ENCODE measurements at regions not wholly inside any gene's neighbourhood (a gene's known extent, or its start where the extent isn't known, plus 50 kb on each side); places are given as distances from the start of the nearest gene placed in this dataset.

GRCh38 chr14:28944605-28945004, 178.0 kb downstream of the FOXG1 start:
- Mint-ChIP-seq H3K9me3 (peaks cover 12% of the 10 kb centered on the region), H3K4me3 (no peak overlapping the region), H3K4me1 (no peaks in the 10 kb centered on the region), H3K27ac (ENCODE audit: unreplicated experiment) (no peak overlapping the region), H3K36me3 (ENCODE audit: low read depth) (no peaks in the 10 kb centered on the region), H3K27me3 (ENCODE audit: low read depth) (peaks cover 8% of the 10 kb centered on the region)
- no peak for DNase-seq (ENCODE audit: low read depth, low spot score)
- no peak for TF ChIP-seq CTCF (conservative IDR thresholded peaks at IDR 0.05)

GRCh38 chr14:28946267-28946666, 179.7 kb downstream of the FOXG1 start:
- Mint-ChIP-seq H3K36me3 (ENCODE audit: low read depth) (no peaks in the 10 kb centered on the region), H3K27ac (ENCODE audit: unreplicated experiment) (no peak overlapping the region), H3K4me1 (no peaks in the 10 kb centered on the region), H3K9me3 (peaks cover 15% of the 10 kb centered on the region), H3K4me3 (no peak overlapping the region), H3K27me3 (ENCODE audit: low read depth) (peaks cover 8% of the 10 kb centered on the region)
- no peak for DNase-seq (ENCODE audit: low read depth, low spot score)
- TF ChIP-seq CTCF (conservative IDR thresholded peaks at IDR 0.05) = no peak

DNA sequence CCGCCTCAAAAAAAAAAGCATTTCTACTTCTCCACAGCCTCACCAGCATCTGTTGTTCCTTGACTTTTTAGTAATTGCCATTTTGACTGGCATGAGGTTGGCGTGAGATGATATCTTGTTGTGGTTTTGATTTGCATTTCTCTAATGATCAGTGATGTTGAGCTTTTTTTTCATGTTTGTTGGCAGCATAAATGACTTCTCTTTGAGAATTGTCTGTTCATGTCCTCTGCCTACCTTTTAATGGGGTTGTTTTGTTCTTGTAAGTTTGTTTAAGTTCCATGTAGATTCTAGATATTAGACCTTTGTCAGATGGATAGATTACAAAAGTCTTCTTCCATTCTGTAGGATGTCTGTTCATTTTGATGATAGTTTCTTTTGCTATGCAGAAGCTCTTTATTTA, 182.9 kb downstream of the FOXG1 start:
- H3K27me3 Mint-ChIP-seq (ENCODE audit: low read depth) = peaks cover 8% of the 10 kb centered on the region
- no peak overlapping the region for H3K27ac Mint-ChIP-seq (ENCODE audit: unreplicated experiment)
- DNase-seq (ENCODE audit: low read depth, low spot score) = no peak
- no peaks in the 10 kb centered on the region for H3K36me3 Mint-ChIP-seq (ENCODE audit: low read depth)
- peaks cover 9% of the 10 kb centered on the region for H3K9me3 Mint-ChIP-seq
- H3K4me1 Mint-ChIP-seq = no peaks in the 10 kb centered on the region
- no peak for TF ChIP-seq CTCF (conservative IDR thresholded peaks at IDR 0.05)
- H3K4me3 Mint-ChIP-seq = no peak overlapping the region

GRCh38 chr14:28952161-28952560, 185.6 kb downstream of the FOXG1 start:
- H3K36me3 Mint-ChIP-seq (ENCODE audit: low read depth) = no peaks in the 10 kb centered on the region
- H3K4me1 Mint-ChIP-seq = no peaks in the 10 kb centered on the region
- no peak overlapping the region for H3K4me3 Mint-ChIP-seq
- no peak for DNase-seq (ENCODE audit: low read depth, low spot score)
- H3K9me3 Mint-ChIP-seq = peaks cover 11% of the 10 kb centered on the region
- peaks cover under 1% of the 10 kb centered on the region for H3K27me3 Mint-ChIP-seq (ENCODE audit: low read depth)
- H3K27ac Mint-ChIP-seq (ENCODE audit: unreplicated experiment) = no peak overlapping the region
- TF ChIP-seq CTCF (conservative IDR thresholded peaks at IDR 0.05) = no peak

DNA sequence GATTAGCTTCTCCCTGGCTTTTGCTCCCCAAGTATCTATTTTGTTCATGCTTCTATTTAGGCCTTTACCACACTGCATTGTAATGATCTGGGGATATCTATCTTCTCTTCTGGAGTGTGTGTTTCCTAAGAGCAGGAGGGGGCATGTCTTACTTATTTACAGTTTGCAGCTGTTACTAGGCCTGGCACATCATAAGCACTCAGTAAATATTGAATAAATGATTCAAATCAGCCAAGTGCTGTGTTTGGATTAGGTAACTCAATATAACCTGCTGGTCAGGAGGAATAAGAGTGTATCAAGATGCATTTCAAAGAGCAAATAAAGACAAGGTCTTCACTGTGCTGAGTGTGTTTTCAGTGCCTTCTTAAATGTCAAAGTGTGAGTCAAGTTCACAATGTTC, 186.1 kb downstream of the FOXG1 start:
- Mint-ChIP-seq H3K36me3 (ENCODE audit: low read depth) (no peaks in the 10 kb centered on the region), H3K4me1 (no peaks in the 10 kb centered on the region), H3K4me3 (no peak overlapping the region), H3K27ac (ENCODE audit: unreplicated experiment) (no peak overlapping the region), H3K9me3 (peaks cover 14% of the 10 kb centered on the region), H3K27me3 (ENCODE audit: low read depth) (no peaks in the 10 kb centered on the region)
- DNase-seq (ENCODE audit: low read depth, low spot score) = no peak
- TF ChIP-seq CTCF (conservative IDR thresholded peaks at IDR 0.05) = no peak

DNA sequence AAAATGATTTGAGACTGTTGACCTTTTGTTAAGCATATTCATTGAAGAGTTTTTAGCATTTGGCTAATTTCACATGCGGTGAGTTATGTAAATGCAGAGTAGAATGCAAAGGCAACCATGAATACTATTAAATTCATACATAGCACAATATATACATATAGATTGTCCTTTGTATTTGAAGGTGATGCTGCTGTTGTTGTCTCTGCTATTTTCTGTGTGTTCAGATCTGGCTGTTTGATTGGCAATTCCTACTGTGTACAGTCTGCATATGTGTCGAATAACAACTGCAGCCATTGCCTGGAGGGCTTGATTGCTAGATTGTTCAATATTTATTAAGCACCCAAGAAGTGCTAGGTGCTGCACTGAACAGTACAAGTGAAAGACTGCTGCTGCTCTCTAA, 187.4 kb downstream of the FOXG1 start:
- Mint-ChIP-seq H3K9me3 (peaks cover 14% of the 10 kb centered on the region), H3K27me3 (ENCODE audit: low read depth) (no peaks in the 10 kb centered on the region), H3K36me3 (ENCODE audit: low read depth) (no peaks in the 10 kb centered on the region), H3K4me3 (no peak overlapping the region), H3K27ac (ENCODE audit: unreplicated experiment) (no peak overlapping the region), H3K4me1 (no peaks in the 10 kb centered on the region)
- DNase-seq (ENCODE audit: low read depth, low spot score) = no peak
- no peak for TF ChIP-seq CTCF (conservative IDR thresholded peaks at IDR 0.05)
